ENCODE measurements at regions not wholly inside any gene's neighbourhood (a gene's known extent, or its start where the extent isn't known, plus 50 kb on each side); places are given as distances from the start of the nearest gene placed in this dataset.

- Histone ChIP-seq H3K9me3 (replicated peaks; ENCODE audit: control insufficient read depth, insufficient read depth, low read depth, low read length) (no peaks in the 10 kb centered on the region; the same call in 1 of the 2 replicates), H2AFZ (ENCODE audit: low read depth, low read length) (no peak overlapping the region), H3K79me2 (ENCODE audit: control insufficient read depth, insufficient read depth, low read length) (no peaks in the 10 kb centered on the region), H3K27me3 (ENCODE audit: control insufficient read depth in 2 of 2, insufficient read depth in 2 of 2, low read length in 2 of 2) (no peaks in the 10 kb centered on the region), H3K9ac (ENCODE audit: insufficient read depth in 1 of 2, low read depth in 2 of 2, low read length in 2 of 2) (no peak overlapping the region), H3K4me3 (no peak overlapping the region), H3K4me1 (replicated peaks in 1 of 2; ENCODE audit: control insufficient read depth in 2 of 2, insufficient read depth in 2 of 2, low read length in 2 of 2) (no peaks in the 10 kb centered on the region), H3K4me2 (ENCODE audit: insufficient read depth, low read length) (no peak overlapping the region), H4K20me1 (replicated peaks; ENCODE audit: control insufficient read depth, insufficient read depth, low read length) (no peaks in the 10 kb centered on the region), H3K9me1 (ENCODE audit: control insufficient read depth, insufficient read depth, low read length) (no peaks in the 10 kb centered on the region), H3K27ac (ENCODE audit: extremely low read depth, low read depth, low read length) (no peak overlapping the region), H3K36me3 (ENCODE audit: control insufficient read depth, insufficient read depth, low read length) (no peaks in the 10 kb centered on the region)
- in situ Hi-C loops (cut with MboI) (no loop called here), intact Hi-C loops (cut with micrococcal nuclease) (no loop called here)
- DNase-seq (ENCODE audit: extremely low read depth in 1 of 4, low spot score in 3 of 4) (no peak), FAIRE-seq (no peak), ATAC-seq (no peak)
- BruUV-seq (replicated peaks) = no TSS peak
- POLR2A ChIA-PET = no interaction called here
- CTCF ChIA-PET (ENCODE audit: low intra/inter-chr PET ratio) = no interaction called here
- 0% methylated on average over 6 of the region's 6 CpGs for WGBS (ENCODE audit: insufficient coverage, low coverage, missing lambda C conversion rate)
- TF ChIP-seq MXD1 (CRISPR knock-in tag; IDR thresholded peaks at IDR 0.05; ENCODE audit: borderline replicate concordance, poor library complexity, severe bottlenecking) (no peak), CLOCK (CRISPR knock-in tag; IDR thresholded peaks at IDR 0.05; ENCODE audit: borderline replicate concordance) (no peak), PHF20 (IDR thresholded peaks at IDR 0.05; ENCODE audit: partially characterized antibody) (no peak), POLR3A (IDR thresholded peaks at IDR 0.05; ENCODE audit: borderline replicate concordance, extremely low read depth, insufficient read depth, insufficient read length) (no peak), ZNF184 (CRISPR knock-in tag; IDR thresholded peaks at IDR 0.05) (no peak), ZBTB8A (IDR thresholded peaks at IDR 0.05; ENCODE audit: partially characterized antibody) (no peak), BRF2 (IDR thresholded peaks at IDR 0.05; ENCODE audit: borderline replicate concordance, insufficient read depth, insufficient read length) (no peak), THAP12 (CRISPR knock-in tag; IDR thresholded peaks at IDR 0.05) (no peak), ZNF354B (CRISPR knock-in tag; IDR thresholded peaks at IDR 0.05) (no peak), ZNF780A (CRISPR knock-in tag; IDR thresholded peaks at IDR 0.05) (no peak), SAFB2 (IDR thresholded peaks at IDR 0.05; ENCODE audit: borderline replicate concordance, low read depth, low read length, severe bottlenecking) (no peak), RAD51 (IDR thresholded peaks at IDR 0.05; ENCODE audit: borderline replicate concordance, low read depth) (no peak), ZNF217 (CRISPR knock-in tag; IDR thresholded peaks at IDR 0.05) (no peak), CTCF (IDR thresholded peaks at IDR 0.05 in 2 of 3, conservative IDR thresholded peaks at IDR 0.05 in 1 of 3; ENCODE audit: insufficient read depth in 2 of 3, low read depth in 1 of 3, low read length in 3 of 3) (no peak), CBFA2T2 (conservative IDR thresholded peaks at IDR 0.05) (no peak)
Observed at GRCh38 chr4:89604951-89605350, 232.0 kb downstream of the SNCA start.
